BE2C (cell line): ENCODE measurements at regions not wholly inside any gene's neighbourhood (a gene's known extent, or its start where the extent isn't known, plus 50 kb on each side); places are given as distances from the start of the nearest gene placed in this dataset.

Source experiments
- DNase-seq: peaks from one replicate; pipeline ENCODE4 v3.0.0-alpha.2; 2020
- H3K27me3 ChIP-seq: fragments of 250-450 bp; sonication (Bioruptor Pico); 2 replicates; pipeline ENCODE4 v1.5.1; 2020; ENCODE audit warnings: mild to moderate bottlenecking
- H3K36me3 ChIP-seq: fragments of 250-450 bp; sonication (Bioruptor Pico); 2 replicates; pipeline ENCODE4 v1.5.1; 2020; ENCODE audit warnings: mild to moderate bottlenecking
- H3K4me1 ChIP-seq: fragments of 250-450 bp; sonication (Bioruptor Pico); 2 replicates; pipeline ENCODE4 v1.5.1; 2020
- H3K4me3 ChIP-seq: 2 replicates; pipeline ENCODE4 v1.5.1; 2011; ENCODE audit warnings: low read depth, low read length
- H3K9me3 ChIP-seq: fragments of 250-450 bp; sonication (Bioruptor Pico); 2 replicates; pipeline ENCODE4 v1.5.1; 2020
- TF ChIP-seq, protein P1 (sequence below): IDR thresholded peaks from 2 replicates; pipeline ENCODE4 v1.5.1; 2012; ENCODE audit warnings: mild to moderate bottlenecking, low read depth, low read length

DNA sequence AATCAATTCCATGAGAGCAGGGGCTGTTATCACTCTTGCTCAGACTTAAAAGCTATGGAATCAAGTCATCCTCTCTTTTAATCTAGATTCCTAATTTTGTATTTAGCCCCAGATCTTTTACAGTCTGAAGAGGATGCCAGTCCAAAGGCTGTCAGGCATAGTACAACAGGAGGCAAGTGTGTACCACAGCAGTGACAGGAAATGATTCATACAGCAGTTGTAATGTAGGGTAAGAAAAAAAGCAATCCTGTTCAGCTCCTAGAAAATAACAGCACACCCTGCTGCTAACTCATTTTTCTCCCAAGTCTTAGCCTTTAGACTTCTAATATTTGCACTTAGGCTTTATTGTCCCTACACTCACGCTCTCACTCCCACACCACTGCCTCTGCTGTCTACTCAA, 127.8 kb upstream of the SYT4 start:
- TF ChIP-seq, protein P1, sequence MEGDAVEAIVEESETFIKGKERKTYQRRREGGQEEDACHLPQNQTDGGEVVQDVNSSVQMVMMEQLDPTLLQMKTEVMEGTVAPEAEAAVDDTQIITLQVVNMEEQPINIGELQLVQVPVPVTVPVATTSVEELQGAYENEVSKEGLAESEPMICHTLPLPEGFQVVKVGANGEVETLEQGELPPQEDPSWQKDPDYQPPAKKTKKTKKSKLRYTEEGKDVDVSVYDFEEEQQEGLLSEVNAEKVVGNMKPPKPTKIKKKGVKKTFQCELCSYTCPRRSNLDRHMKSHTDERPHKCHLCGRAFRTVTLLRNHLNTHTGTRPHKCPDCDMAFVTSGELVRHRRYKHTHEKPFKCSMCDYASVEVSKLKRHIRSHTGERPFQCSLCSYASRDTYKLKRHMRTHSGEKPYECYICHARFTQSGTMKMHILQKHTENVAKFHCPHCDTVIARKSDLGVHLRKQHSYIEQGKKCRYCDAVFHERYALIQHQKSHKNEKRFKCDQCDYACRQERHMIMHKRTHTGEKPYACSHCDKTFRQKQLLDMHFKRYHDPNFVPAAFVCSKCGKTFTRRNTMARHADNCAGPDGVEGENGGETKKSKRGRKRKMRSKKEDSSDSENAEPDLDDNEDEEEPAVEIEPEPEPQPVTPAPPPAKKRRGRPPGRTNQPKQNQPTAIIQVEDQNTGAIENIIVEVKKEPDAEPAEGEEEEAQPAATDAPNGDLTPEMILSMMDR = no peak
- Histone ChIP-seq H3K36me3 (no peaks in the 10 kb centered on the region), H3K27me3 (no peaks in the 10 kb centered on the region), H3K9me3 (no peaks in the 10 kb centered on the region), H3K4me3 (no peak overlapping the region), H3K4me1 (no peaks in the 10 kb centered on the region)
- DNase-seq = no peak

DNA sequence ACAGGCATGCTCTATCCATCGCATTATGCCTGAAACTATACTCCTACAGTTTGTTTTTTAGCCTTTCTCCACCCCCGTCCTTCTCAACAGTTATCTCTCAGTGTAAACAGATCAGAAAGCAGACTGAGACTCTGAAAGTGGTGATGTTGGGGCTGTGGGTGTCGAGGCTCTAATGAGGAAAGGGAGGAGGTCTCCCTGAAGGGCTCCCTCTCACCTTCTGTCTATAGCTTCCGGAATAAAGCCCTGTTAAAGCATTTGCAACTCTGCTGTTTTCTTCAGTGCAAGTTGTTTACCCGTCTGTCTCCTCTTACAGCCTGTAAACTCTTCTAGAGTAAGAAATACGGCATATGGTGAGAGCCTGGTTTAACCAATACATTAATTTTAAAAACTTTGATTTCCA, 136.7 kb upstream of the SYT4 start:
- no peak for DNase-seq

DNA sequence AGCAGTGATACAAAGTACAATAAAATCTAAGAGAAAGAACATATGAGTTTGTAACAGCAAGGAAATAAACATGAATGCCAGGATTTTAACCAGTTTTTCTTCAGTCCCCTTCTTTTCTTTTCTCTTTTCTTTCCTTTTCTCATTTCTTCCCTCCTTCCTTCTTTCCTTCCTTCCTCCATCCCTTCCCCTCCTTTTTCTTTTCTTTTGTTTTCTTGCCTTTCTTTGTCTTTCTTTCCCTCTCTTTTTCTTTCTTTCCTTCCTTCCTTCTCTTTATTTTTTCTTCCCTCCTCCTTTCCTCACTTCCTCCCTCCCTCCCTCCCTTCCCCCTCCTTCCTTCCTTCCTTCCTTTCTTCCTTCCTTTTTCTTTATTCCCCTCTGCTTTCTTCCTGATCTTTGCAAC, 142.8 kb upstream of the SYT4 start:
- H3K4me1 ChIP-seq = no peaks in the 10 kb centered on the region; the same call in 1 of the 2 replicates
- no peaks in the 10 kb centered on the region for H3K9me3 ChIP-seq
- H3K27me3 ChIP-seq = no peaks in the 10 kb centered on the region
- TF ChIP-seq, protein P1 = no peak
- H3K36me3 ChIP-seq = no peaks in the 10 kb centered on the region
- DNase-seq = no peak
- H3K4me3 ChIP-seq = no peak overlapping the region

More for the DNA sequence above, 136.7 kb upstream of the SYT4 start:
- TF ChIP-seq, protein P1 = no peak
- Histone ChIP-seq H3K36me3 (no peaks in the 10 kb centered on the region), H3K4me1 (no peaks in the 10 kb centered on the region), H3K27me3 (no peaks in the 10 kb centered on the region), H3K4me3 (no peak overlapping the region), H3K9me3 (no peaks in the 10 kb centered on the region)

DNA sequence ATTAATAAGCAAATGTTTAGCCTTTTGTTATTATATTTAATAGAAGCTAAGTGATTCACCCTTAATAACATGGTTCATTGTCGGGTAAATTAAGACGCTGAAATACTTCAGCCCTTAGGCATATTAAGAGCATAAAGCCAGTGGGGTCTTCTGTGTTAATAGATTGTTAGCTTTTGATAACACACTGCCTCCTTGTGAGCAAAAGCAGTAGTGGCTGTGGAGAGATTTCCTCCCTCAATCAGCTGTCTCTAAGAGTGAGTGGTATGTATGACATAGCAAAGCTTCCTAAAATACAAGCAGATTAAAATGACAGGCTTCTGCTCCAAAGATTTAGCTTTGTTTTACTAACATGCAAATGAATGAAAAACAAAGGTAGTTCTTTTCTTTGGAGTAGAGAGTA, 143.7 kb upstream of the SYT4 start:
- Histone ChIP-seq H3K4me3 (no peak overlapping the region), H3K36me3 (no peaks in the 10 kb centered on the region), H3K9me3 (no peaks in the 10 kb centered on the region), H3K27me3 (no peaks in the 10 kb centered on the region), H3K4me1 (no peaks in the 10 kb centered on the region; the same call in 1 of the 2 replicates)
- no peak for DNase-seq
- TF ChIP-seq, protein P1 = peak; percentile 51

DNA sequence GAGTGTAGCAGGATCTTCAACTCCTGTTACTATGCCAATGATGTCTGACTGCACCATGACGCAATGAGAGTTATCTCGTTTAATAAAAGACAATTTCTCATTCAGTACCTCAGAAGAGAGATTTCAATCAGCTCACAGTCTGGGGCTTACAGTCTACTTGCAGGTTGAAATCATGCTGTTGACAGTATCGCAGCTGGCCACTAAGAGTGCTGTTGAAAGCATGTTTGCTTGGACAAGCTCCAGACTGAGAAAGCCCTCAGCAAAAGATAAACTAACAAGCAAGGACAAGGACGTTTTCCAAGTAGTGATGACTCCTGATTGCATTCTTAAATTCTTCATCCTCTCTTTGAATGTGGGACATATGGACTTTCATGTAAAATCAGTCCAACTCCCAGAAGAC, 145.2 kb upstream of the SYT4 start:
- peak; percentile 49 for DNase-seq
- Histone ChIP-seq H3K4me1 (no peaks in the 10 kb centered on the region; the same call in 1 of the 2 replicates), H3K4me3 (no peak overlapping the region), H3K9me3 (no peaks in the 10 kb centered on the region), H3K36me3 (no peaks in the 10 kb centered on the region), H3K27me3 (no peaks in the 10 kb centered on the region)
- TF ChIP-seq, protein P1 = peak; percentile 49

DNA sequence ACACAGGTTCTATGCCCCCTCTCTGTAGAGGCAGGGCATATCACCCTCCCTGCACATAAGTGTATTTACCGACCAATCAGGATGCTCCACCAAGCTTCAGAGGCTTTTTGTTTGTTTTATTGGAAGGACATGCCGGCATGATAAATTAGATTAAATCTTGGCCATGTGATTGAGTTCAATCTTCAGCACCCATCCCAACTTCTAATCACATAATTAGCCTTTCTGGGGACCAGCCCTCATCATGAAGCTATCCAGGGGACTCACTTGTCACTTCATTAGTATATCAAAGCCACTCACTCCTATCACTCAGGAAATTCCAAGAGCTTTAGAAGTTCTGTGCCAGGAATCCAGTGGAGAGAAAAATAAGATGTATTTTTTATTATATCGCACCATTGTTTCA, 158.6 kb upstream of the SYT4 start:
- Histone ChIP-seq H3K9me3 (no peaks in the 10 kb centered on the region), H3K36me3 (no peaks in the 10 kb centered on the region), H3K4me1 (no peaks in the 10 kb centered on the region), H3K27me3 (no peaks in the 10 kb centered on the region), H3K4me3 (no peak overlapping the region)
- TF ChIP-seq, protein P1 = no peak
- no peak for DNase-seq
